MCF 10A (cell line): ENCODE measurements at regions not wholly inside any gene's neighbourhood (a gene's known extent, or its start where the extent isn't known, plus 50 kb on each side); places are given as distances from the start of the nearest gene placed in this dataset.
"Not testable (repeated sequence)": the region's sequence is repeated elsewhere in the genome, so short reads cannot be mapped to it uniquely, and the experiment has no call there.

Experiments
- BruUV-seq: library from RNA; stranded (reverse); fragments of 400-500 nt; replicated peaks from 2 replicates; lab custom pipeline; 2021; lab: Mats Ljungman, UMichigan
- CTCF ChIA-PET: fragments of 300-600 bp; sonication (Branson Sonifier 250); formaldehyde crosslinking; extraction: SDS; loops from one replicate; lab custom pipeline; 2021; ENCODE audit warnings: antibody characterized with exemption, inconsistent platforms; lab: Yijun Ruan, JAX
- POLR2A ChIA-PET: fragments of 300-600, 350-650 bp; sonication (Branson Sonifier 250); formaldehyde crosslinking; extraction: SDS; loops from one replicate; lab custom pipeline; 2020; ENCODE audit warnings: antibody characterized with exemption, inconsistent platforms; lab: Yijun Ruan, JAX
- DNase-seq: peaks from one replicate; pipeline ENCODE4 v3.0.0-alpha.2; 2018; ENCODE audit not compliant: unreplicated experiment
- H3K27ac Mint-ChIP-seq: one replicate; pipeline ENCODE4 v1.8.0; 2022; ENCODE audit warnings: mild to moderate bottlenecking, low read depth, mixed read lengths; ENCODE audit not compliant: unreplicated experiment
- H3K27me3 Mint-ChIP-seq: one replicate; pipeline ENCODE4 v1.8.0; 2022; ENCODE audit warnings: mixed read lengths; ENCODE audit not compliant: insufficient read depth, unreplicated experiment
- H3K36me3 Mint-ChIP-seq: one replicate; pipeline ENCODE4 v1.8.0; 2022; ENCODE audit warnings: mild to moderate bottlenecking, moderate library complexity, mixed read lengths; ENCODE audit not compliant: insufficient read depth, unreplicated experiment
- H3K4me1 Mint-ChIP-seq: one replicate; pipeline ENCODE4 v1.8.0; 2022; ENCODE audit warnings: mixed read lengths; ENCODE audit not compliant: insufficient read depth, unreplicated experiment
- H3K4me3 Mint-ChIP-seq: one replicate; pipeline ENCODE4 v1.8.0; 2022; ENCODE audit warnings: mild to moderate bottlenecking, moderate library complexity, mixed read lengths; ENCODE audit not compliant: unreplicated experiment
- H3K9me3 Mint-ChIP-seq: one replicate; pipeline ENCODE4 v1.8.0; 2022; ENCODE audit warnings: mixed read lengths; ENCODE audit not compliant: unreplicated experiment
- CTCF ChIP-seq: fragments of 200-600 bp; IDR thresholded peaks from one replicate; pipeline ENCODE4 v1.8.0; 2022; ENCODE audit warnings: antibody characterized with exemption, mild to moderate bottlenecking; ENCODE audit not compliant: unreplicated experiment
- intact Hi-C: fragments of 100-400 bp; cut with micrococcal nuclease; formaldehyde crosslinking; loops from 2 replicates; pipeline ENCODE4 v1.14.1; 2022

- intact Hi-C loops: no loop called here
- no peaks in the 10 kb centered on the region for H3K9me3 Mint-ChIP-seq
Measured at GRCh38 chr3:16770792-16771191, 114.0 kb upstream of the PLCL2 start.

GRCh38 chr3:16773594-16773993 lies 111.2 kb upstream of the PLCL2 start:
- H3K4me3 Mint-ChIP-seq, H3K4me1 Mint-ChIP-seq, POLR2A ChIA-PET, H3K27me3 Mint-ChIP-seq, H3K9me3 Mint-ChIP-seq, H3K36me3 Mint-ChIP-seq, H3K27ac Mint-ChIP-seq, intact Hi-C loops, DNase-seq, BruUV-seq: not testable (repeated sequence)
- CTCF ChIA-PET: interaction anchor here (0.7 kb wide), 1 partner anchor 168 kb away, joined by 3 read pairs; no protein-coding TSS in a partner anchor

More at GRCh38 chr3:16770792-16771191, 114.0 kb upstream of the PLCL2 start:
- BruUV-seq: no TSS peak
- CTCF ChIA-PET: interaction anchor here (1.3 kb wide), 1 partner anchor 11 kb away, joined by 4 read pairs; no protein-coding TSS in a partner anchor
- TF ChIP-seq CTCF: no peak
- Mint-ChIP-seq H3K4me3 (no peak overlapping the region), H3K27ac (no peak overlapping the region), H3K27me3 (no peaks in the 10 kb centered on the region), H3K36me3 (no peaks in the 10 kb centered on the region), H3K4me1 (no peaks in the 10 kb centered on the region)
- POLR2A ChIA-PET: no interaction called here
- no peak for DNase-seq

GRCh38 chr3:16774536-16774935 lies 110.2 kb upstream of the PLCL2 start:
- H3K4me3 Mint-ChIP-seq, H3K27ac Mint-ChIP-seq, H3K36me3 Mint-ChIP-seq, H3K4me1 Mint-ChIP-seq, CTCF ChIA-PET, BruUV-seq, DNase-seq, POLR2A ChIA-PET, H3K27me3 Mint-ChIP-seq, H3K9me3 Mint-ChIP-seq, intact Hi-C loops: not testable (repeated sequence)

GRCh38 chr3:16784973-16785372 lies 99.8 kb upstream of the PLCL2 start:
- H3K36me3 Mint-ChIP-seq: no peaks in the 10 kb centered on the region
- no peaks in the 10 kb centered on the region for H3K27me3 Mint-ChIP-seq
- no peak for DNase-seq
- ChIA-PET POLR2A (no interaction called here), CTCF (interaction anchor here (0.6 kb wide), 2 partner anchors 25 to 31 kb away, joined by 3 read pairs; no protein-coding TSS in a partner anchor)
- no peak overlapping the region for H3K4me3 Mint-ChIP-seq
- no peaks in the 10 kb centered on the region for H3K9me3 Mint-ChIP-seq
- no TSS peak for BruUV-seq
- H3K4me1 Mint-ChIP-seq: no peaks in the 10 kb centered on the region
- no peak for TF ChIP-seq CTCF
- intact Hi-C loops: no loop called here
- no peak overlapping the region for H3K27ac Mint-ChIP-seq

- no peak overlapping the region for H3K4me3 Mint-ChIP-seq
- intact Hi-C loops: no loop called here
- no peak for DNase-seq
- POLR2A ChIA-PET: no interaction called here
- no peak overlapping the region for H3K27ac Mint-ChIP-seq
- no peaks in the 10 kb centered on the region for H3K36me3 Mint-ChIP-seq
- H3K4me1 Mint-ChIP-seq: no peaks in the 10 kb centered on the region
- CTCF ChIA-PET: interaction anchor here (0.6 kb wide), 1 partner anchor 24 kb away, joined by 3 read pairs; no protein-coding TSS in a partner anchor
- no TSS peak for BruUV-seq
- H3K27me3 Mint-ChIP-seq: no peaks in the 10 kb centered on the region
- no peak for TF ChIP-seq CTCF
- no peaks in the 10 kb centered on the region for H3K9me3 Mint-ChIP-seq
Measured at GRCh38 chr3:16785465-16785864, 99.3 kb upstream of the PLCL2 start.
